ENCODE measurements at regions not wholly inside any gene's neighbourhood (a gene's known extent, or its start where the extent isn't known, plus 50 kb on each side); places are given as distances from the start of the nearest gene placed in this dataset.

- TF ChIP-seq CTCF (IDR thresholded peaks at IDR 0.05; ENCODE audit: low read depth, low read length), result no peak
- ChIA-PET POLR2A (no interaction called here), CTCF (no interaction called here)
- Histone ChIP-seq H3K27me3 (ENCODE audit: control insufficient read depth, insufficient read depth, low read length) (no peaks in the 10 kb centered on the region), H3K27ac (ENCODE audit: low read depth, low read length) (no peak overlapping the region), H3K9me3 (ENCODE audit: control insufficient read depth, insufficient read depth, low read length) (no peaks in the 10 kb centered on the region), H3K4me3 (ENCODE audit: low read depth, low read length) (no peak overlapping the region)
- no peak for DNase-seq (ENCODE audit: low read depth, low spot score)
These were observed 152.3 kb downstream of the EDN1 start for GRCh38 chr6:12442455-12442854.

GRCh38 chr6:12446394-12446793, 156.2 kb downstream of the EDN1 start:
- CTCF ChIA-PET, result no interaction called here

GRCh38 chr6:12449447-12449846, 159.3 kb downstream of the EDN1 start:
- H3K9me3 ChIP-seq (ENCODE audit: control insufficient read depth, insufficient read depth, low read length), result peaks cover 4% of the 10 kb centered on the region; the same call in 1 of the 2 replicates
- no peaks in the 10 kb centered on the region for H3K27me3 ChIP-seq (ENCODE audit: control insufficient read depth, insufficient read depth, low read length)
- H3K27ac ChIP-seq (ENCODE audit: low read depth, low read length), result no peak overlapping the region
- POLR2A ChIA-PET, result no interaction called here
- H3K4me3 ChIP-seq (ENCODE audit: low read depth, low read length), result no peak overlapping the region
- no peak for TF ChIP-seq CTCF (IDR thresholded peaks at IDR 0.05; ENCODE audit: low read depth, low read length)
- no peak for DNase-seq (ENCODE audit: low read depth, low spot score)
- CTCF ChIA-PET, result no interaction called here

More at GRCh38 chr6:12446394-12446793, 156.2 kb downstream of the EDN1 start:
- H3K27ac ChIP-seq (ENCODE audit: low read depth, low read length), result no peak overlapping the region
- no peak for DNase-seq (ENCODE audit: low read depth, low spot score)
- H3K9me3 ChIP-seq (ENCODE audit: control insufficient read depth, insufficient read depth, low read length), result no peaks in the 10 kb centered on the region
- POLR2A ChIA-PET, result no interaction called here
- H3K27me3 ChIP-seq (ENCODE audit: control insufficient read depth, insufficient read depth, low read length), result no peaks in the 10 kb centered on the region
- TF ChIP-seq CTCF (IDR thresholded peaks at IDR 0.05; ENCODE audit: low read depth, low read length), result no peak
- no peak overlapping the region for H3K4me3 ChIP-seq (ENCODE audit: low read depth, low read length)

GRCh38 chr6:12450467-12450866, 160.3 kb downstream of the EDN1 start:
- POLR2A ChIA-PET, result no interaction called here
- CTCF ChIA-PET, result no interaction called here

GRCh38 chr6:12456343-12456742, 166.2 kb downstream of the EDN1 start:
- CTCF ChIA-PET, result no interaction called here
- POLR2A ChIA-PET, result interaction anchor here (0.6 kb wide), 1 partner anchor 161 kb away, joined by 11 read pairs; no protein-coding TSS in a partner anchor
- no peak for DNase-seq (ENCODE audit: low read depth, low spot score)
- Histone ChIP-seq H3K4me3 (ENCODE audit: low read depth, low read length) (no peak overlapping the region), H3K27me3 (ENCODE audit: control insufficient read depth, insufficient read depth, low read length) (peaks cover 3% of the 10 kb centered on the region), H3K27ac (ENCODE audit: low read depth, low read length) (no peak overlapping the region), H3K9me3 (ENCODE audit: control insufficient read depth, insufficient read depth, low read length) (peaks cover 4% of the 10 kb centered on the region; the same call in 1 of the 2 replicates)
- no peak for TF ChIP-seq CTCF (IDR thresholded peaks at IDR 0.05; ENCODE audit: low read depth, low read length)

More at GRCh38 chr6:12450467-12450866, 160.3 kb downstream of the EDN1 start:
- no peak for TF ChIP-seq CTCF (IDR thresholded peaks at IDR 0.05; ENCODE audit: low read depth, low read length)
- H3K9me3 ChIP-seq (ENCODE audit: control insufficient read depth, insufficient read depth, low read length), result peaks cover 4% of the 10 kb centered on the region; the same call in 1 of the 2 replicates
- no peak for DNase-seq (ENCODE audit: low read depth, low spot score)
- no peak overlapping the region for H3K4me3 ChIP-seq (ENCODE audit: low read depth, low read length)
- H3K27ac ChIP-seq (ENCODE audit: low read depth, low read length), result no peak overlapping the region
- no peaks in the 10 kb centered on the region for H3K27me3 ChIP-seq (ENCODE audit: control insufficient read depth, insufficient read depth, low read length)

Data from AG04450 (cell line).